GM19328 (cell line): ENCODE measurements at regions not wholly inside any gene's neighbourhood (a gene's known extent, or its start where the extent isn't known, plus 50 kb on each side); places are given as distances from the start of the nearest gene placed in this dataset.
"Not testable (repeated sequence)": the region's sequence is repeated elsewhere in the genome, so short reads cannot be mapped to it uniquely, and the experiment has no call there.

Experiments used
- ATAC-seq: cut with Tn5 transposase; IDR thresholded peaks from one replicate; pipeline ENCODE4 v1.9.1; 2021; ENCODE audit warnings: mild to moderate bottlenecking, moderate library complexity; ENCODE audit not compliant: unreplicated experiment

GRCh38 chr17:56688151-56688550 is 94.7 kb downstream of the NOG start:
- ATAC-seq = no peak

GRCh38 chr17:56690441-56691291 is 97.2 kb downstream of the NOG start:
- ATAC-seq = no peak

- ATAC-seq = no peak
These were observed 101.3 kb downstream of the NOG start for GRCh38 chr17:56694825-56695224.

GRCh38 chr17:56697190-56697589 is 103.7 kb downstream of the NOG start:
- ATAC-seq = no peak

- ATAC-seq = no peak
These were observed 105.8 kb downstream of the NOG start for GRCh38 chr17:56699186-56699894.

- ATAC-seq = no peak
These were observed 107.5 kb downstream of the NOG start for GRCh38 chr17:56700919-56701420.

GRCh38 chr17:56707312-56708219 is 114.1 kb downstream of the NOG start:
- no peak for ATAC-seq

- no peak for ATAC-seq
These were observed 114.7 kb downstream of the NOG start for GRCh38 chr17:56708220-56708558.

- no peak for ATAC-seq
These were observed 115.3 kb downstream of the NOG start for GRCh38 chr17:56708670-56709410.

- no peak for ATAC-seq
These were observed 117.5 kb downstream of the NOG start for GRCh38 chr17:56710986-56711385.

GRCh38 chr17:56715613-56716357 is 117.9 kb downstream of the C17orf67 start:
- peak; percentile 92 for ATAC-seq

GRCh38 chr17:56717471-56717870 is 116.2 kb downstream of the C17orf67 start:
- ATAC-seq = no peak

GRCh38 chr17:56718515-56718914 is 115.2 kb downstream of the C17orf67 start:
- ATAC-seq = no peak

GRCh38 chr17:56723421-56723820 is 110.3 kb downstream of the C17orf67 start:
- ATAC-seq = no peak

- ATAC-seq = no peak
These were observed 109.1 kb downstream of the C17orf67 start for GRCh38 chr17:56724664-56725063.

- no peak for ATAC-seq
These were observed 108.6 kb downstream of the C17orf67 start for GRCh38 chr17:56725144-56725543.

GRCh38 chr17:56727876-56728617 is 105.7 kb downstream of the C17orf67 start:
- ATAC-seq = no peak

GRCh38 chr17:56731096-56731495 is 102.6 kb downstream of the C17orf67 start:
- ATAC-seq = not testable (repeated sequence)

- ATAC-seq = no peak
These were observed 99.9 kb downstream of the C17orf67 start for GRCh38 chr17:56733833-56734232.
